GM19372 (cell line): ENCODE measurements at regions not wholly inside any gene's neighbourhood (a gene's known extent, or its start where the extent isn't known, plus 50 kb on each side); places are given as distances from the start of the nearest gene placed in this dataset.
"Not testable (repeated sequence)": the region's sequence is repeated elsewhere in the genome, so short reads cannot be mapped to it uniquely, and the experiment has no call there.

Experiments
- ATAC-seq: cut with Tn5 transposase; IDR thresholded peaks from one replicate; pipeline ENCODE4 v1.9.1; 2021; ENCODE audit warnings: mild to moderate bottlenecking, low read depth, moderate library complexity; ENCODE audit not compliant: unreplicated experiment

GRCh38 chr2:53217250-53217649 lies 550.4 kb upstream of the CHAC2 start:
- ATAC-seq: no peak

DNA sequence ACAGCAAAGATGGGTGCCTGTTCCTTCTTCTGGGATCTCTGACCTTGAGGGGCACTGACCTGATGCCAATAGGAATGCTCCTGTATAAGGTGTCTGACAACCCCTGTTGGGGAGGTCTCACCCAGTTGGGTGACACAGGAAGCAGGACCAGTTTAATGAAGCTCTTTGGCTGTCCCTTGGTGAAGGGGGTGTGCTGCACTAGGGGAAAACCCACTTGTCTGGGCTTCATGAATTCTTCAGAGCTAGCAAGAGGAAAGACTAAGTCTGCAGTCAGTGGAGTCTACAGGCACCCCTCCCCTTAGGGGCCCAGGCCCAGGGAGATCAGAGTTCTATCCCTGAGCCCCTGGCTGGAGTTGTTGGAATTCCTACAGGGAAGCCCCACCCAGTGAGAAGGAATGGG lies 550.8 kb upstream of the CHAC2 start:
- no peak for ATAC-seq

DNA sequence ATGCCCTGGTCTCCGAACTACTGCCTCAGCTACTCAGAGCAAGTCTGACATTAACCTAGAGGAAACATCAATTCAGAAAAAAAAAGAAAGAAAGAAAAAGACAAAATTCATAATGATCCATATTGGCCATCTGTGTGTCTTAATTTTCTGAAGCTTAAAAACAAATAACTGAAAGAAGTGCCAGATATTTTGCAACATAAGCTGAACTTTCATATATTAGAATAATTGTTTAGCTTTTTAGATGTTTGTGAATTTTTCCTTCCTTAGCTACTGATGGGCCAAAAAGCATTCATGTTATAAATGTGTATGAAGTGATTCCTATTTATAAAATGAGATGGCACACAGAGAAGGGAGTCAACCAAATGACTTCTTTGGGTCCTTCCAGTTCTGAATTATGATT lies 555.0 kb upstream of the CHAC2 start:
- ATAC-seq: no peak

- no peak for ATAC-seq
Observed at GRCh38 chr2:53211201-53211774, 556.3 kb upstream of the CHAC2 start.

DNA sequence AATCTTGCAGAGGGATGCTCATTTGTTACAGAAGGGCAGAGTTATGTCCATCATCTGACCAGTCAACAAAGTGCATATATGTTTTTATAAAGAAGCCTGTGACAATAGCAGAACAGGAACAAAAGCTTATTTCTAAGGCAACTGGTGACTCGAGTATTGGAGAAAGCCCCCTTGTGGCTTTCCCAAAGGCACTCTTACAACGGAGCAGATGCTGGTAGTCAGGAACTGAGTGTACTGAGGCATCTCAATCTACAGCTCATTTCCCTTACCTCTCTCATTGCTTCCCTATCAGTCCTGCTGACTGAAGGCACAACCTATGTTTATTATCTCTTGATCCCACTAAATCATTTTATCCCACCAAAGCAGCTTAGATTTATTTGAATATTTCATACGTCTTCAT lies 557.1 kb upstream of the CHAC2 start:
- no peak for ATAC-seq

- no peak for ATAC-seq
Observed at GRCh38 chr2:53209679-53210458, 557.7 kb upstream of the CHAC2 start.

DNA sequence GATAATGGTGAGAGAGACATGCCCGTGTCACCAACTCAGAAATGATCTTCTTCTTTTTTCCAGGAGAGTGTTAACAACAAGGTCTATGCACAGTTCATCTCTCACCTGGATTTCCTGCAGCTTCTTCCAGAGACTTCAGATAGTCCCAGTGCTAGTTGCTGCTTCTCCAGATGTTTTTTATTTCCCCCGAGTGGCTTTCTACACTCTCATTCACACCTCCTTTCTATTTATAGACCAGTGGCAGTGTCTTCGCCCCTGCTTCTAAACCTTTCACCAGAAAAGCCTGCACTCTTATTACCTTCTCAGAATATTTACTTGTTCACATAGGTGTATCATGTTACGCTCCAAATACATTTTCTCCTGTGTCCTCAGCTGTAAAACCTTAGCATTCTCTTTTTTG lies 558.8 kb upstream of the CHAC2 start:
- no peak for ATAC-seq

DNA sequence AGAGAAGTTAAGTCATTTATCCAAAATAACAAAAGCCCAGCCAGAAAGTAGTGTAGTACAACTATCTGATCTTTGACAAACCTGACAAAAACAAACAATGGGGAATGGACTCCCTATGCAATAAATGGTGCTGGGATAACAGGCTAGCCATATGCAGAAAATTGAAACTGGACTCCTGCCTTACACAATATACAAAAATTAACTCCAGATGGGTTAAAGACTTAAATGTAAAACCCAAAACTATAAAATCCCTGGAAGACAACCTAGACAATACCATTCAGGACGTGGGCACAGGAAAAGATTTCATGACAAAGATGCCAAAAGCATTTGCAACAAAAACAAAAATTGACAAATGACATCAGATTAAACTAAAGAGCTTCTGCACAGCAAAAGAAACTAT lies 561.4 kb upstream of the CHAC2 start:
- not testable (repeated sequence) for ATAC-seq

DNA sequence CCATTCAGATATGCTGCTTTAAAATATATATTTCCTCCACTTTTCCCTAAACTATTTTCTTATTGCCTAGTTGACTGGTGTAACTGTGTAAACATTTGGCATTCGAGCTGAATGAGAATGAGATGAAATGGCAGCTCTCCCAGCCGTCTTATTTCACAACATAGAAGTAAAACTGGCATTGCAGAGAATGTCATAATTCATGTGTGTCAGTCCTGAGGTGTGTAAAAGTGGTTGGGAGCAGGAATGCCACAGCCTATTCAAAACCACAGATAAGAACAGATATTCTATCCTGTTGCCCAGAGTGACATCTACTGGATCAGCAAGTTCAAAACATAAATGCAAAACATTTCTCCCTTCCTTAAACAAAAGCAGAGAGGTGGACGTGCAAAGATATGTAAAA lies 565.5 kb upstream of the CHAC2 start:
- no peak for ATAC-seq

- no peak for ATAC-seq
Observed at GRCh38 chr2:53200072-53200471, 567.5 kb upstream of the CHAC2 start.

- no peak for ATAC-seq
Observed at GRCh38 chr2:53188851-53189510, 578.6 kb upstream of the CHAC2 start.

- no peak for ATAC-seq
Observed at GRCh38 chr2:53183581-53183980, 584.0 kb upstream of the CHAC2 start.

- no peak for ATAC-seq
Observed at GRCh38 chr2:53182601-53183000, 585.0 kb upstream of the CHAC2 start.

GRCh38 chr2:53181759-53182158 lies 585.8 kb upstream of the CHAC2 start:
- ATAC-seq: no peak

DNA sequence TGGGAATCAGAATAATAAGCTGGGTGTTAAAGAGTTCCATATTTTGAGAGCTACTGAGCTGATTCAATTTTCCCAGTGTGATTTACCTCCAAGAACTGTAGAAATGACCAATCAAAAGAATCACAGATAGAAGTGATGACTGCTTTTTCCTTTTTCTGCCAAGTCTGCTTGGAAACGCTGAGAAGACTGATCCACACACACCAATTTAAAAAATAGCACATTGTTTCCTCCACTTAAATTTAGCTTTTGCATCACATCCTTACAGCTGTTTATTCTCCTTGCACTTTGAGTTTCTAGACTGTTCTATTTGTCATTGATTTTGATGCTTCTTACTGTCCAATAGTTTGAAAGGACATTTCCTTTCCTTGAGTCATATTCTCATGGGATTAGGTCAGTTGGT lies 590.3 kb upstream of the CHAC2 start:
- no peak for ATAC-seq

GRCh38 chr2:53174539-53174938 lies 593.1 kb upstream of the CHAC2 start:
- ATAC-seq: no peak

- no peak for ATAC-seq
Observed at GRCh38 chr2:53173698-53174455, 593.7 kb upstream of the CHAC2 start.

DNA sequence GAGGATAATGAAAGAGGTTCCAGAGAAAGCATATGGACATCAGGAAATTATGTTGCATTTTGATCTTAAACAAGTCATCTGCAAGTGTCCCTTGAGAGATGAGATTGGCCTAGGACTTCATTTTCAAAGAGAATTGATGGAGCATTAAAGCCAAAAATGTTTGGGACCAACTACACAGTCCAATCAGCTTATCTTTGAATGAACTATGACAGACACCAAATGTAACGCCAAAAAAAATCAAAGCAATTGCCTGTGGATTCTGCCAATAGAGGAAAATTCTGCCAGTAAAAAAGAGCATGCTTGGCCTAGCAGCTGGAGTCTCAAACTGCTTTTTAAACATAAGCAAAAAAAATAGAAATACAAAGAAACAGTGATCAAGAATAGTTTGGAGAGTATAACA lies 594.5 kb upstream of the CHAC2 start:
- ATAC-seq: no peak

DNA sequence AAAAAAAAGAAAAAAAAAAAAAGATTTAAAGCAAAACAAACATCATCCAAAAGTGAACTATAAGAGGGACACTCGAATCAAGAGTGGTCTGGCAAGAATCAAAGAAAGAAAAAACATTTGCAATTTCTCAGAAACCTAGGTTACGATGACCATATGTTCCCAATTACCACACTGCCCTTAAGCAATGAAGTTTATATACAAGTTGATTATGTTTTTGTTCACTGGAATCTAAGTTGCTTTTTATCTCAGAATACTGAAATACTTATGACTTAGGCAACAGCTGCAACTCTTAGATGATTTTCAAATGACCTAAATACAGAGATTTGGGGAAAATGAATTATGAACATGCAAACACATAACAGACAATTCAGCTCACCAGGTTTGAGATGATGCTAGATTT lies 597.1 kb upstream of the CHAC2 start:
- no peak for ATAC-seq

- no peak for ATAC-seq
Observed at GRCh38 chr2:53167227-53167626, 600.4 kb upstream of the CHAC2 start.

- ATAC-seq: no peak
Observed at GRCh38 chr2:53150146-53150545, 617.5 kb upstream of the CHAC2 start.
